HG03442 (cell line): ENCODE measurements at regions not wholly inside any gene's neighbourhood (a gene's known extent, or its start where the extent isn't known, plus 50 kb on each side); places are given as distances from the start of the nearest gene placed in this dataset.
"Not testable (repeated sequence)": the region's sequence is repeated elsewhere in the genome, so short reads cannot be mapped to it uniquely, and the experiment has no call there.

Source experiments
- ATAC-seq: cut with Tn5 transposase; IDR thresholded peaks from one replicate; pipeline ENCODE4 v1.9.1; 2021; ENCODE audit warnings: mild to moderate bottlenecking, moderate library complexity; ENCODE audit not compliant: unreplicated experiment

DNA sequence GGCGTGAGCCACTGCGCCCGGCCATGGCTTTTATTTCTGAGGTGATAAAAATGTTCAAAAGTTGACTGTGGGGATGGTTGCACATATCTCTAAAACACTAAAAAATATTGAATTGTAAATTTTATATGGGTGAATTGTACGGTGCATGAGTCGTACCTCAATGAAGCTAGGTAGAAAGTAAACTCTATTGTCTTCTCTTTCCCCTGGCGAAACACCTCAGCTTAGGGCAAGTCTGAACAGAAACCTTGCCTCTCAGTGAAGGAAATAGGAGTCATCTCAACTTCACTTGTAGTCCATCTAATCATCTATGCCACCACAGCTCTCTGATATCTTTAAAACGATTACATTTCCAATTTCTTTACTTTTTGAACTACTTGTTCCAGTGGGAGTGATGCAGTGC lies 309.6 kb downstream of the SPATA31A1 start:
- not testable (repeated sequence) for ATAC-seq

DNA sequence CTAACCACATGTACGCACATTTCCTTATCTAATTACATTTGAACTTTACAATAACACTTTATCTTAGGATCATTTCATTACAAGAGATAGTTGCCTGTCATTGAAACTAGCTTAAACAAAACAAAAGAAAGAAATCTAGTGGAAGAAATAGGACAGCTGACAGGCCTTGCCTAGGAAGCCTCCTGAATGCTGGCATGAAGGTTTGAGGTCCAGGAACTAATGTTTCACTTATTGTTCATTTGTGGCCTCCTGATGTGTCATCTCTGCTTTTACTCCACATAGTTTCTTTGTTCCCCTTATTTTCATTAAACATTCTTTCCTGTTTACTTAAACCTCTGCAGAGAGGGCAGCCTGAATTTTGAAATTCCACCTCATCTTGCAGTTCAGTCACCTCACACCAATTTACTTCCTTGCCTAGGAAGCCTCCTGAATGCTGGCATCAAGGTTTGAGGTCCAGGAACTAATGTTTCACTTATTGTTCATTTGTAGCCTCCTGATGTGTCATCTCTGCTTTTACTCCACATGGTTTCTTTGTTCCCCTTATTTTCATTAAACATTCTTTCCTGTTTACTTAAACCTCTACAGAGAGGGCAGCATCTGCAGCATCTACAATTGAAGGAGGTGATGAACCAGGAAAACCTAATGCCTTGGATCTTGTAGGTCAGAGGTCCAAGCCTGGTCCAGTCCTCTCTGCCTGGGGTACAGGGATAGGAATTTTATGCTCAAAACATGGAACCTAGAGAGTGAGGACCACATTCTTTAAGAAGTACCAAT lies 319.2 kb downstream of the SPATA31A1 start:
- ATAC-seq, result not testable (repeated sequence)

DNA sequence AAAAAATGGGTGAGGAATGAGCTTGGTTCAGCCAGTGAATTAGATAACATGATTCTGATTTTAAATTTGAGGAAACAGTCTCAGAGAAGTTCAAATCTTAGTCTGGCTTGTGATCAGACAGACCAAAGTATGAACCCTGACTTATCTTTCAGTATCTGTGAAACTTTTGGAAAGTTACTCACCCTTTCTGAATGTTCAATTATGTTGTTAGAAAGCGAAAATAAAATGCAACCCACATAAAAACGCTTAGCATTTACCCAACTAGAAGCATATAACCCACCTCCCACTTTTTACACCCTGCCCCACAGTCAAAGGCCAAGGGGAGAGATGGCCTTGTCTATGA lies 319.7 kb downstream of the SPATA31A1 start:
- not testable (repeated sequence) for ATAC-seq

DNA sequence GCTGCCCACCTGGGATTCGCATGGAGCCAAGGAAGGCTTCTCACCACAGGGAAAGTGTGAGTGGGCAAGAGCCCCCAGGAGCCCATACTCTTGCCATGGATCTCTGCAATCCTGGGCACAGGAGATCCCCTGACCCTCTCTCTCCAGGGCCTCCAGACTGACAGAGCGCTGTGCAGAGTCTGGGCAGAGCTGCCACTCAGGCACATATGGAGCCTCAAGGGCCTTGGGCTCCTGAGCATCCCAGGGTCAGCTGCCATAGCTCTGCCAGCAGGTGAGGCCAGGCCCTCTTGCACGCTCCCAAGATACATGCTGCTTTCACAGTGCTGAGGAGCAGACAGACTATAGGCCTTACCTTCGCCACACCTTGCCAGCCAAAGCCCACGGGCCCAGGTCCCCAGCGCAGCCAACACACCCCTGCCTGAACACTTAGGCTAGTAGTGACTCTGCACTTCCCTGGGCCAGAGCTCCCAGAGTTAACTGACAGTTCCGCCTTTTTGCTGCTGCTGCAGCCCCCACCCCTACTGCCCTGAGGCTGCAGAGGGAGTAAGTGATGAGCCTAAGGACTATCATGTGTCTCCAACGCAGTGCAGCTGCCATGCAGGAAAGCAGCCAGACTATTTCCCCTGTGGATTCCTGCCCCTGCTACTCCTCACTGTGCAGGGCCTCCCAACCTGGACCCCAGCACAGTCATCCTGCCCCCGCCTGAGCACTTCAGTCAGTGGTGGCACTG lies 323.2 kb downstream of the SPATA31A1 start:
- ATAC-seq, result not testable (repeated sequence)

DNA sequence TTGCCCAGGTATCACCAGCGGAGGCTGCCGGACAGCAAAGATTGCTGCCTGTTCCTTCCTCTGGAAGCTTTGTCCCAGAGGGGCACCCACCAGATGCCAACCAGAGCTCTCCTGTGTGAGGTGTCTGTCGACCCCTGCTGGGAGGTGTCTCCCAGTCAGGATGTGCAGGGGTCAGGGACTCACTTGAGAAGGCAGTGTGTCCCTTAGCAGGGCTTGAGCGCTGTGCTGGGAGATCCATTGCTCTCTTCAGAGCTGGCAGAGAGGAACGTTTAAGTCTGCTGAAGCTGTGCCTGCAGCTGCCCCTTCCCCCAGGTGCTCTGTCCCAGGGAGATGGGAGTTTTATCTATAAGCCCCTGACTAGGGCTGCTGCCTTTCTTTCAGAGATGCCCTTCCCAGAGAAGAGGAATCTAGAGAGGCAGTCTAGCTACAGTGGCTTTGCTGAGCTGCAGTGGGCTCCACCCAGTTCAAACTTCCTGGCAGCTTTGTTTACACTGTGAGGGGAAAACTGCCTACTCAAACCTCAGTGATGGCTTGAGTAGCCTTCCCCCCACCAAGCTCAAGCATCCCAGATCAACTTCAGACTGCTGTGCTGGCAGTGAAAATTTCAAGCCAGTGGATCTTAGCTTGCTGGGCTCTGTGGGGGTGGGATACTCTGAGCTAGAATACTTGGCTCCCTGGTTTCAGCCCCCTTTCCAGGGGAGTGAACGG lies 325.4 kb downstream of the SPATA31A1 start:
- not testable (repeated sequence) for ATAC-seq

DNA sequence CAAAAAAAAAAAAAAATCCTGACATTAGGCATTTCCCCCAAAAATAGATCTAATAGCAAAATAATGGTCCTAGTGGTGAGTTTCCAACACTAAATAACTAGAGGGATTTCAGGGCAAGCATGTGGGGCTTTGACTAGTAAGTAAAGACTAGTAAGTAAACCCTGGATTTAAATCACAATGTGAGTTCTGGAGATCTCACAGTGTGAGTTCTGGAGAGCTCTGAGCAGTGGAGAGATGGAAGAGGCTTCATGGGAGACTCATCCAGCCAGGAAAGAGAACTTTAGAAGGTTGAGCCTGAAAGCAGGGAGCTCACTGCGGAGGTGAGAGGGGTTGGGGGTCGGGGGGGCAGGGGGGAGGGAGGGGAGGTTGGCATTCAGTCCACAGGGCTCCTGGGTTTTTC lies 373.4 kb downstream of the SPATA31A1 start:
- not testable (repeated sequence) for ATAC-seq

DNA sequence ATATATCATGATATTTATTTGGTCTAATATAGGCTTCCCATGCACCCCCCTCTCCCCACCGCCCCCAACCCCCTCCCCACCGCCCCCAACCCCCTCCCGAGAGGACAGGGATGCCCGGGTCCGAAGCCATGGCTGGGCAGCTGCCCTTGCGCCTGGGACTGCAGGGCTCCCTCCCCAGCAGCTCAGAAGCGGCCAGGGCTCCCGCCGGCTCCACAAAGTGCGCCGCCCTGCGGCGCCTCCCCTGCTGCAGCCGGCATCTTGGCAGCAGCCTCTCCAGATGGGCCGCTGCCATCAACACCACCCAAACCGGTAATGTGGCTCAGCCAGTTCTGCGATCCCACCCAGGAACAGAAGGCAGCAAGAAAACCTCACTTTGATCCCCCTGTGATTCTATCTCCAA lies 389.4 kb downstream of the SPATA31A1 start:
- not testable (repeated sequence) for ATAC-seq

DNA sequence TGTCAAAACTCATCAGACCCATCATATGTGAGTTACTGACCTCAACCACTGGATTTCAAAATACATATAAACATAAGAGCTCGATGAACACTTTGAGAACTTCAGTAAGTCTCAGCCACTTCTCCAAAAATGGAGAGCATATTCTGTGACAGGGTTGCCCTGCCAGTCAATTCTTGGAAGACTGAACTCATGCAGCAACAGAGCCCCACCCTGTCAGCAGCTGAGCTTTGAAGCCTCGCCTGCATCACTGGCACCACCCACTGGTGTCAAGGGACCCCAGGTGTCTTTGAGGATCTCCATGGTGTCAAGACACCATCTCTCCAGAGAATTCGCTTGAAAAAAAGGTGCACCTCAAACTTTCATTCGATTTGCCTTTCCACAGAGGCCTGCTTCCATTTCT lies 420.1 kb downstream of the SPATA31A1 start:
- ATAC-seq, result not testable (repeated sequence)

DNA sequence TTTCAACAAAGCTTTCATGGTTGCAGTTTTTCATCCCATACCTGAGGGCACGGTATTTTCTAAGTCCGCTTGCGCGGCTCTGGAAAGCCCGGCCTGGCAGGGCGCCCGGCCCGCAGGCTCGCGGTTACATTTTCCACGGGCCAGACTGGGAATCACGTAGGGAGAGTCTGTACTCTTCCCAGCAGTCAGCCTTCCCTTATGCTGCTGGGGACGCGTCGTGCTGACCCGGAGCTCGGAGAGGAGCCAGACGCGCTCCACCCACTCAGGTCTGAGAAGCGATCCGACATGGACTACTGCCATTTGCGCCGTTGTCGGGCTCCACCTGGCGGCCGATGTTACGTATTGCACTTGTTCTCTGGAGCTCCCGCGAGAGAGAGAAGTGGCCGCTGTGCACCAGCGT lies 435.9 kb downstream of the SPATA31A1 start:
- peak; percentile 99 for ATAC-seq

DNA sequence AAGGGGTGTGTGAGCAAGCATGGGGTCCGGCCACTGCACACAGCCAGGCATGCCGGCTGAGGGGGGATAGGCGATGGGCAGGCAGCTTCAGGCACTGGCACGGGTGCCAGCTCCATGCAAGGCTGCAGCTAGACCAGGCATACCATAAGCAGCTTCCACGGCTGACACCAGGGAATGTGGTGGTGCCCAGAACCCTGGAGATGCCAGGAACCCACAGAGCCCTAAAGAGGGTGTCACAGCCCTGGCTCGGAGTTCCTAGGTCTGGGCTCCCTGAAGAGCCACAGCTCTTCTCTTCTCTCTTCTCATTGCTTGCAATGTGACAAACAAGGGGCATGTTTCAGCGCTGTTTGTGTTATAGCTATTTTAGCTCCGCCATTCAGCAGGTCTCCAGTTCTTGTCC lies 442.5 kb downstream of the SPATA31A1 start:
- ATAC-seq, result not testable (repeated sequence)

DNA sequence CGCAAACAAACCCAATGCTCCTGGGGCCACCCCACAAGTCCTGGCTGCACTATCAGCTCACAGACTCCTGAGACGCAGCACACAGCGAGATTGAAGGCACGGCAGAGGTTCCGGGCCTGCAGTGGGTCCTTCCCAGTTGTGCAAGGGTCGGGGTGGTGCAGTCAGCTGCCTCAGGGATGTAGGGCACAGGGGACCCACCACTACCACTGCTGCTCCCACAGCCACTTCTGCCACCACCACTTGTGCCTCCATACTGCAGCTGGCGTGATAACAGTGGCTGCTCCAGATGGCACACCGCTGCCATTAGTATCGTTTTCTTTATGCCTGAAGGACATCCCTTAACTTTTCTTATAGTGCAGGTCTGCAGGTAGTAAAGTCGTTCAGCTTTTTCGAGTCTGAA lies 443.8 kb downstream of the SPATA31A1 start:
- ATAC-seq, result not testable (repeated sequence)

DNA sequence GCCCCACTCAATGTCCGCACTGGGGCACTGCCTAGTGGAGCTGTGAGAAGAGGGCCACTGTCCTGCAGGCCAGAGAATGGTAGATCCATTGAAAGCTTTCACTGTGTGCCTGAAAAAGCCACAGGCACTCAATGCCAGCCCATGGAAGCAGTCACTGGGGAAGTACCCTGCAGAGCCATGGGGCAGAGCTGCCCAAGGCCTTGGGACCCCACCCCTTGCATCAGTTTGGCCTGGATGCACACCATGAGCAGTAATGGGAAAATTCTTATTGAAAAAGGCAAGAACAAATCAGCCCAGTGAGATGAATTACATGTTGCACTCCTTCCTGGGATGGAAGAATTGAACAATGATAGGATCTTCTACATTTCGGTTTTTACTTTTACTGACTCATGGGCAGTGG lies 447.1 kb downstream of the SPATA31A1 start:
- not testable (repeated sequence) for ATAC-seq

DNA sequence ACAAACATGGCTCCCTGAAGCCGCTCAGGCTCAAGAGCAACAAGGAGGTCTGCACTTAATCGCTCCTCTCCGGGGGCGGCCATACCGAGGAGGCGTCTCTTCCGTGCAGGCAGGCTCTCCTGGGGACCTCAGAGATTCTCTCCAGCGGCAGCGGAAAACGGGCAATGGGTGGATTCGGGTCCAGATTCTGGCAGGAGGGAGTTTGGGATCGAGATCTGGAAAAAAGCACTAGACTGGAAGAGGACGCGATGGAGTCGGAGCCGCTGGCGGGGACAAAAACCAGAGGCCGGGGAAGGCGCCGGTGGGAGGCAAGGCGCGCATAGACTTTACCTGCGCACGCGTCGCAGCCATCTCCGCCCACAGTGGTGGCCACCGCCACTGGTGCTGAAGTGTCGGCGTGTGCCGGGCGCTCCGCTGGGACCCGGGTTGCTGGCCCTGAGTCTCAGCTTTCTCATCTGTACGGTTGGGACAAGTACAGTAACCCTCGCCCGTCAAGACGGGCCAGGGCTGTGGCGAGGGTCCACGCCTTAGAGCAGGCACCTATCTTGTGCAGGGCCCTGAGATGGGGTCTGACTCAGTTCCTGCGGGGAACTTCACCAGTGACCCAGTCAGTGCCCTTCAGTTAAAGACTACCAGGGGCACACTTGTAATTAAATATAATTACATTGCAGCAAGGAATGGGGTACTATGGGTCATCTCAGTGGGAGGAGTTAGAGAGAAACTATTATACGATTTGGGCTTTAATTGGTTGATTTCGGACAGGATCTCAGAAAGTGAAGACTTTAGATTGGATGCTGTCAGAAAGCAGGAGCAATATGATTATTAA lies 454.1 kb downstream of the SPATA31A1 start:
- peak; percentile 69 for ATAC-seq

DNA sequence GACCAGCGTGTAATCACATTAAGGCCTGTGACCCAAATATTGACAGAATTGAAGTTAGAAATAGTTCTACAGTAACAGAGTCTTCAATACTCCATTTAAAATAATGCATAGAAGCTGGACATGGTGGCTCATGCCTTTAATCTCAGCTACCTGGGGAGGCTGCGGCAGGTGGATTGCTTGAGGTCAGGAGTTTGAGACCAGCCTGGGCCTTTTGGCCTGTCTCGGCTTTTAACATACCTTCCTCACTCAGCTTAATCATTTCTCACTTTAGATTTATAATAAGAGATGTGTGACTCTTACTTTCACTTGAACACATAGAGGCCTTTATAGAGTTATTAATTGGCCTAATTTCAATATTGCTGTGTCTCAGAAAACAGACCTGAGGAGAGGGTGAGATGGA lies 454.9 kb downstream of the SPATA31A1 start:
- not testable (repeated sequence) for ATAC-seq

DNA sequence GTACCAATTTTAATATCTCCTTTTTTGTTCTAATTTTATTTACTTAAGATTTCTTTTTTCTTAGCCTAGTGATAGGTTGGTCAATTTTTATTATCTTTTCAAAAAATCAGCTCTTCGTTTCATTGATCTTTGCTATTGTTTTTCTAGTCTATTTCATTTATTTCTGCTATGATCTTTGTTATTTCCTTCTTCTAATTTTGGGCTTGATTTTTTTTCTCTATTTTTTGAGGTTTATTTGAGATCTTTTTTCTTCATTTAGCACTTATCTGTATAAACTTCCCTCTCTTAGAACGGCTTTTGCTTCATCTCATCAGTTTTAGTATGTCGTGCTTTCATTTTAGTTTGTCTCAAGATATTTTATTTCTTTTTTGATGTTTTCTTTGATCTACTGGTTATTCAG lies 456.1 kb downstream of the SPATA31A1 start:
- ATAC-seq, result not testable (repeated sequence)

DNA sequence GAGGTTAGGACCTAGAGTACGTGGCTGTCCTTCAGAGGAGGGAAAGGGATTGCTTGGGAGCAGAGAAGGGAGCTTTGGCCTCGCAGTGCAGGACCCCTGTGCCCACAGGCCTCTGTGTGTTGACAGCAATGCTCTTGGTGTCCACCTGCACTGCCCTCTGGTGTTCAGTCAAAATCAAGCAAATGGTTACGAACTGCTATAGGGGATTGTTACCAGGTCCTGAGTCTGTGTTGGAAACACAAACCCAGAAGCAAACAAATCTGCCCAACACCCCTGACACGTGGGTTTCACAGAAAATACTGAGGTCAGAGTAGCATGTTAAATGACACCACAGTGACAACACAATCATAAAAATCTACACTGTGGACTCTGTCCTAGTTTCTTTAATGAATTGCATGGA lies 473.0 kb downstream of the SPATA31A1 start:
- ATAC-seq, result not testable (repeated sequence)
